Endothelial cell of umbilical vein (primary cell): ENCODE measurements at regions not wholly inside any gene's neighbourhood (a gene's known extent, or its start where the extent isn't known, plus 50 kb on each side); places are given as distances from the start of the nearest gene placed in this dataset.

ENCODE experiments used
- MYC ChIP-seq: IDR thresholded peaks from one replicate; pipeline ENCODE4 v1.6.1; 2011; ENCODE audit warnings: mild to moderate bottlenecking, low read depth, low read length
- POLR2A ChIP-seq: IDR thresholded peaks from 2 replicates; pipeline ENCODE4 v1.6.1; 2012; ENCODE audit warnings: low read depth, mild to moderate bottlenecking, control low read depth, low read length
- POLR2AphosphoS5 ChIP-seq: IDR thresholded peaks from 2 replicates; pipeline ENCODE4 v1.6.1; 2012; ENCODE audit warnings: low read depth, mild to moderate bottlenecking, control low read depth, low read length, moderate library complexity; ENCODE audit not compliant: insufficient read depth
- TF ChIP-seq, protein P1 (sequence below), 2 donors: IDR thresholded peaks; 1 replicate in 1 of 2; 2 replicates in 1 of 2; pipeline ENCODE4 v1.5.1; 2011; ENCODE audit warnings: low read length in 2 of 2, mild to moderate bottlenecking in 2 of 2, moderate library complexity in 2 of 2, control low read depth in 1 of 2, inconsistent platforms in 1 of 2, low read depth in 1 of 2; ENCODE audit not compliant: insufficient read depth in 1 of 2; ENCODE audit errors: extremely low read depth in 1 of 2

DNA sequence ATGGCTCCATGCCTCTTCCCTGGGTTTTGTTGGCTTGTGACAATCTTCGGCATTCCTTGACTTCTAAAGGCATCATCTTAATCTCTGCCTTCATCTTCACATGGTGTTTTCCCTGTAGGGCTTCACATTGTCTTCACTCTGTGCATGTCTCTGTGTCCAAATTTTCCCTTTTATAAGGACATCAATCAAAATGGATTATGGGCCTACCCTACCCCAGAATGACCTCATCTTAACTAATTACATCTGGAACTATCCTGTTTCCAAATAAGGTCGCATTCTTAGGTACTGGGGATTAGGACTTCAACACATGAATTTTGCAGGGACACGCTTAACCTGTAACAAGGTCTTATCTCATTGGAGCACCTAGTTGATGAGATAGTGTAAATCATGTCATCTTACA lies 290.3 kb upstream of the KLF12 start:
- TF ChIP-seq, protein P1, sequence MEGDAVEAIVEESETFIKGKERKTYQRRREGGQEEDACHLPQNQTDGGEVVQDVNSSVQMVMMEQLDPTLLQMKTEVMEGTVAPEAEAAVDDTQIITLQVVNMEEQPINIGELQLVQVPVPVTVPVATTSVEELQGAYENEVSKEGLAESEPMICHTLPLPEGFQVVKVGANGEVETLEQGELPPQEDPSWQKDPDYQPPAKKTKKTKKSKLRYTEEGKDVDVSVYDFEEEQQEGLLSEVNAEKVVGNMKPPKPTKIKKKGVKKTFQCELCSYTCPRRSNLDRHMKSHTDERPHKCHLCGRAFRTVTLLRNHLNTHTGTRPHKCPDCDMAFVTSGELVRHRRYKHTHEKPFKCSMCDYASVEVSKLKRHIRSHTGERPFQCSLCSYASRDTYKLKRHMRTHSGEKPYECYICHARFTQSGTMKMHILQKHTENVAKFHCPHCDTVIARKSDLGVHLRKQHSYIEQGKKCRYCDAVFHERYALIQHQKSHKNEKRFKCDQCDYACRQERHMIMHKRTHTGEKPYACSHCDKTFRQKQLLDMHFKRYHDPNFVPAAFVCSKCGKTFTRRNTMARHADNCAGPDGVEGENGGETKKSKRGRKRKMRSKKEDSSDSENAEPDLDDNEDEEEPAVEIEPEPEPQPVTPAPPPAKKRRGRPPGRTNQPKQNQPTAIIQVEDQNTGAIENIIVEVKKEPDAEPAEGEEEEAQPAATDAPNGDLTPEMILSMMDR (IDR thresholded peaks at IDR 0.05; ENCODE audit: extremely low read depth in 1 of 2, insufficient read depth in 1 of 2, low read depth in 1 of 2, low read length in 2 of 2), result no peak
- TF ChIP-seq MYC, result no peak
- TF ChIP-seq POLR2AphosphoS5, result no peak
- no peak for TF ChIP-seq POLR2A
